HepG2 (cell line): ENCODE measurements at regions not wholly inside any gene's neighbourhood (a gene's known extent, or its start where the extent isn't known, plus 50 kb on each side); places are given as distances from the start of the nearest gene placed in this dataset.

Experiments
- ATAC-seq: fragments of 200-7000 bp; cut with Tn5 transposase; 3 replicates; pipeline ENCODE4 v1.9.1; 2020; ENCODE audit warnings: mild to moderate bottlenecking, moderate library complexity
- BruUV-seq: library from RNA; stranded (reverse); fragments of 400-500 nt; replicated peaks from 2 replicates; lab custom pipeline; 2021; lab: Mats Ljungman, UMichigan
- CTCF ChIA-PET: fragments of 300-600 bp; formaldehyde crosslinking; extraction: SDS; loops from one replicate; lab custom pipeline; 2021; ENCODE audit warnings: low total read pairs, inconsistent platforms, low intra/inter-chr PET ratio; lab: Yijun Ruan, JAX
- POLR2A ChIA-PET: fragments of 350-600 bp; sonication (Branson Sonifier 250); formaldehyde crosslinking; loops from one replicate; lab custom pipeline; 2020; ENCODE audit warnings: antibody characterized with exemption, inconsistent platforms; lab: Yijun Ruan, JAX
- DNase-seq: peaks from one replicate; pipeline ENCODE4 v3.0.0-alpha.2; 2015; ENCODE audit warnings: low spot score
- FAIRE-seq: peaks from 3 replicates; lab custom pipeline; 2011; peaks lifted over from hg19 to GRCh38; lab: Jason Lieb, UNC
- H2AFZ ChIP-seq: one replicate; pipeline ENCODE4 v1.6.1; 2011; ENCODE audit warnings: low read length, inconsistent platforms
- H3K27ac ChIP-seq: fragments of 300-600 bp; 3 replicates; pipeline ENCODE4 v1.8.0; 2011; ENCODE audit warnings: mixed run types, mild to moderate bottlenecking, mixed read lengths, low read length, inconsistent platforms; ENCODE audit not compliant: insufficient read depth; ENCODE audit errors: extremely low read length
- H3K27me3 ChIP-seq, 2 experiments: fragments of 200-600 bp in 1 of 2; 2 replicates in 1 of 2; 3 replicates in 1 of 2; pipeline versions ENCODE4 v1.6.0 to v1.8.0; 2011; ENCODE audit warnings: low read length in 2 of 2, mild to moderate bottlenecking in 2 of 2, moderate library complexity in 2 of 2, inconsistent platforms in 1 of 2; ENCODE audit not compliant: insufficient read depth in 2 of 2, control insufficient read depth in 1 of 2
- H3K36me3 ChIP-seq, 2 experiments: fragments of 200-600 bp in 1 of 2; replicated peaks in 1 of 2; 2 replicates in 1 of 2; 3 replicates in 1 of 2; pipeline versions ENCODE4 v1.5.1 to v1.8.0; 2011; ENCODE audit warnings: low read length in 2 of 2, inconsistent platforms in 1 of 2; ENCODE audit not compliant: insufficient read depth in 2 of 2, control insufficient read depth in 1 of 2
- H3K4me1 ChIP-seq: 2 replicates; pipeline ENCODE4 v1.5.1; 2012; ENCODE audit warnings: low read length, inconsistent platforms; ENCODE audit not compliant: insufficient read depth
- H3K4me2 ChIP-seq: 2 replicates; pipeline ENCODE4 v1.6.0; 2011; ENCODE audit warnings: low read depth, low read length, inconsistent platforms
- H3K4me3 ChIP-seq, 3 experiments: fragments of 200-600 bp in 1 of 3; sonication (generic), shearing (Covaris generic) in 1 of 3; replicated peaks in 1 of 3; 2 replicates each; pipeline ENCODE4 v1.5.1; 2011 to 2016; ENCODE audit warnings: low read length in 3 of 3, inconsistent platforms in 2 of 3, low read depth in 2 of 3, mild to moderate bottlenecking in 2 of 3, control low read depth in 1 of 3, mixed read lengths in 1 of 3; ENCODE audit not compliant: insufficient read depth in 1 of 3
- H3K79me2 ChIP-seq: one replicate; pipeline ENCODE4 v1.6.1; 2011; ENCODE audit warnings: low read length, inconsistent platforms; ENCODE audit not compliant: insufficient read depth
- H3K9ac ChIP-seq: 2 replicates; pipeline ENCODE4 v1.6.0; 2011; ENCODE audit warnings: mild to moderate bottlenecking, low read depth, low read length, inconsistent platforms; ENCODE audit not compliant: insufficient read depth
- H3K9me3 ChIP-seq: 2 replicates; pipeline ENCODE4 v1.5.1; 2012; ENCODE audit warnings: mild to moderate bottlenecking, low read length
- H4K20me1 ChIP-seq: 2 replicates; pipeline ENCODE4 v1.6.0; 2011; ENCODE audit warnings: inconsistent platforms, mild to moderate bottlenecking, low read length, moderate library complexity; ENCODE audit not compliant: insufficient read depth
- CSRNP2 ChIP-seq: sonication (generic); formaldehyde crosslinking; conservative IDR thresholded peaks from 2 replicates; pipeline ENCODE4 v1.8.0; 2022; ENCODE audit warnings: low read depth, missing genetic modification reagents
- DPF2 ChIP-seq: sonication (generic); formaldehyde crosslinking; IDR thresholded peaks from 2 replicates; pipeline ENCODE4 v1.4.0; 2020; ENCODE audit warnings: mild to moderate bottlenecking, low read depth, missing genetic modification reagents, borderline replicate concordance
- FUBP1 ChIP-seq: sonication (generic); formaldehyde crosslinking; IDR thresholded peaks from 2 replicates; pipeline ENCODE4 v1.5.1; 2020; ENCODE audit warnings: missing genetic modification reagents, mild to moderate bottlenecking, borderline replicate concordance
- GMEB2 ChIP-seq: IDR thresholded peaks from 2 replicates; pipeline ENCODE4 v1.6.1; 2016; ENCODE audit warnings: missing biosample characterization, missing genetic modification reagents, low read depth
- GRHL1 ChIP-seq: sonication (generic); formaldehyde crosslinking; conservative IDR thresholded peaks from 2 replicates; pipeline ENCODE4 v1.8.0; 2022; ENCODE audit warnings: missing genetic modification reagents
- ZBTB39 ChIP-seq: sonication (generic); formaldehyde crosslinking; IDR thresholded peaks from 2 replicates; pipeline ENCODE4 v1.5.0; 2020; ENCODE audit warnings: missing genetic modification reagents
- ZFP37 ChIP-seq: sonication (generic); formaldehyde crosslinking; IDR thresholded peaks from 2 replicates; pipeline ENCODE4 v1.4.0; 2020; ENCODE audit warnings: missing genetic modification reagents, borderline replicate concordance
- ZNF841 ChIP-seq: sonication (generic); formaldehyde crosslinking; IDR thresholded peaks from 2 replicates; pipeline ENCODE4 v1.8.1; 2023; ENCODE audit warnings: missing genetic modification reagents, borderline replicate concordance
- WGBS: methylation state at CpG from one replicate; pipeline ENCODE4 v1.1.6; 2017; ENCODE audit warnings: low lambda C conversion rate; 5-methylcytosine and 5-hydroxymethylcytosine counted together
- in situ Hi-C: cut with HindIII; loops from 2 replicates; pipeline ENCODE4 v1.10.0; 2017; ENCODE audit warnings: low pct_unique_long_range_greater_than_20kb; ENCODE audit not compliant: extremely low pct_ligation_motif_present
- intact Hi-C: fragments of 100-400 bp; cut with micrococcal nuclease; formaldehyde crosslinking; loops from one replicate; pipeline ENCODE4 v1.10.0; 2022; ENCODE audit not compliant: unreplicated experiment

GRCh38 chr18:55838319-55838718, 250.3 kb upstream of the TCF4 start:
- Histone ChIP-seq H3K36me3 (no peaks in the 10 kb centered on the region), H3K4me2 (no peak overlapping the region), H3K27ac (no peak overlapping the region), H3K9me3 (peaks cover 76% of the 10 kb centered on the region), H3K4me1 (no peaks in the 10 kb centered on the region), H3K4me3 (no peak overlapping the region), H3K27me3 (no peaks in the 10 kb centered on the region), H4K20me1 (no peaks in the 10 kb centered on the region), H2AFZ (no peak overlapping the region), H3K79me2 (no peaks in the 10 kb centered on the region), H3K9ac (no peak overlapping the region)
- in situ Hi-C loops (no loop called here), intact Hi-C loops (no loop called here)
- no peak for TF ChIP-seq GRHL1
- TF ChIP-seq CSRNP2 (CRISPR knock-in tag) = no peak
- no peak for TF ChIP-seq GMEB2
- no peak for TF ChIP-seq FUBP1
- TF ChIP-seq DPF2 (CRISPR knock-in tag) = no peak
- TF ChIP-seq ZFP37 (CRISPR knock-in tag) = no peak
- TF ChIP-seq ZBTB39 = no peak
- TF ChIP-seq ZNF841 (CRISPR knock-in tag) = no peak
- ChIA-PET POLR2A (no interaction called here), CTCF (no interaction called here)
- DNase-seq (no peak), ATAC-seq (no peak), FAIRE-seq (no peak)
- 29% methylated on average over 6 of the region's 6 CpGs for WGBS
- BruUV-seq = no TSS peak
